ENCODE measurements at regions not wholly inside any gene's neighbourhood (a gene's known extent, or its start where the extent isn't known, plus 50 kb on each side); places are given as distances from the start of the nearest gene placed in this dataset.
"Not testable (repeated sequence)": the region's sequence is repeated elsewhere in the genome, so short reads cannot be mapped to it uniquely, and the experiment has no call there.

GRCh38 chr6:119431799-119432198, 82.2 kb upstream of the MAN1A1 start:
- FAIRE-seq: no peak

- no peak for FAIRE-seq
These were observed 81.2 kb upstream of the MAN1A1 start for GRCh38 chr6:119430805-119431204.

GRCh38 chr6:119428633-119429032, 79.1 kb upstream of the MAN1A1 start:
- FAIRE-seq: no peak

- FAIRE-seq: no peak
These were observed 77.1 kb upstream of the MAN1A1 start for GRCh38 chr6:119426619-119427018.

GRCh38 chr6:119423996-119424395, 74.4 kb upstream of the MAN1A1 start:
- no peak for FAIRE-seq

GRCh38 chr6:119418084-119418483, 68.5 kb upstream of the MAN1A1 start:
- FAIRE-seq: not testable (repeated sequence)

- no peak for FAIRE-seq
These were observed 57.6 kb upstream of the MAN1A1 start for GRCh38 chr6:119407156-119407555.

- FAIRE-seq: not testable (repeated sequence)
These were observed 55.6 kb upstream of the MAN1A1 start for GRCh38 chr6:119405114-119405513.
